Neural cell (in vitro differentiated cells): ENCODE measurements at regions not wholly inside any gene's neighbourhood (a gene's known extent, or its start where the extent isn't known, plus 50 kb on each side); places are given as distances from the start of the nearest gene placed in this dataset.

ENCODE experiments used
- CTCF ChIP-seq: fragments of 450-650 bp; IDR thresholded peaks from 2 replicates; pipeline ENCODE4 v1.5.1; 2014; ENCODE audit warnings: antibody characterized with exemption, mild to moderate bottlenecking, moderate library complexity; ENCODE audit not compliant: poor library complexity, severe bottlenecking
- EP300 ChIP-seq: fragments of 450-650 bp; conservative IDR thresholded peaks from 2 replicates; pipeline ENCODE4 v1.6.1; 2014; ENCODE audit warnings: antibody characterized with exemption, mild to moderate bottlenecking, moderate library complexity; ENCODE audit not compliant: poor library complexity, severe bottlenecking
- EZH2 ChIP-seq: fragments of 200-600, 300-800 bp; shearing (Covaris generic), sonication (generic); IDR thresholded peaks from 2 replicates; pipeline ENCODE4 v1.6.1; 2014; ENCODE audit warnings: antibody characterized with exemption, low read length, borderline replicate concordance, mild to moderate bottlenecking; ENCODE audit not compliant: insufficient read depth, poor library complexity, severe bottlenecking
- MXI1 ChIP-seq: fragments of 450-650 bp; conservative IDR thresholded peaks from 2 replicates; pipeline ENCODE4 v1.6.1; 2014; ENCODE audit warnings: antibody characterized with exemption, mild to moderate bottlenecking; ENCODE audit not compliant: poor library complexity, severe bottlenecking
- POLR2AphosphoS5 ChIP-seq: IDR thresholded peaks from 2 replicates; pipeline ENCODE4 v1.6.1; 2012
- RAD21 ChIP-seq: fragments of 450-650 bp; conservative IDR thresholded peaks from 2 replicates; pipeline ENCODE4 v1.6.1; 2014; ENCODE audit warnings: antibody characterized with exemption, mild to moderate bottlenecking, moderate library complexity
- REST ChIP-seq: IDR thresholded peaks from 2 replicates; pipeline ENCODE4 v1.6.1; 2012; ENCODE audit warnings: borderline replicate concordance
- SMC3 ChIP-seq: fragments of 450-650 bp; conservative IDR thresholded peaks from 2 replicates; pipeline ENCODE4 v1.6.1; 2014; ENCODE audit warnings: antibody characterized with exemption, mild to moderate bottlenecking, moderate library complexity; ENCODE audit not compliant: poor library complexity
- TAF1 ChIP-seq: IDR thresholded peaks from 2 replicates; pipeline ENCODE4 v1.6.1; 2012; ENCODE audit warnings: low read depth

- TF ChIP-seq CTCF (no peak), EZH2 (no peak), REST (no peak), TAF1 (no peak), MXI1 (no peak), RAD21 (no peak), EP300 (no peak), POLR2AphosphoS5 (no peak), SMC3 (no peak)
Observed at GRCh38 chr10:2301227-2301626, 563.9 kb upstream of the ADARB2 start.
